OCI-LY7 (cell line): ENCODE measurements at regions not wholly inside any gene's neighbourhood (a gene's known extent, or its start where the extent isn't known, plus 50 kb on each side); places are given as distances from the start of the nearest gene placed in this dataset.

Source experiments
- BruUV-seq: library from RNA; stranded (reverse); fragments of 400-500 nt; replicated peaks from 2 replicates; lab custom pipeline; 2021; lab: Mats Ljungman, UMichigan
- CTCF ChIA-PET: fragments of 300-600 bp; sonication (Branson Sonifier 250); formaldehyde crosslinking; loops from one replicate; lab custom pipeline; 2022; ENCODE audit warnings: antibody characterized with exemption; ENCODE audit not compliant: unreplicated experiment; lab: Charles Lee
- POLR2A ChIA-PET: fragments of 300-600 bp; sonication (Branson Sonifier 250); formaldehyde crosslinking; loops from one replicate; lab custom pipeline; 2022; ENCODE audit warnings: antibody characterized with exemption; lab: Charles Lee
- DNase-seq: peaks from one replicate; pipeline ENCODE4 v3.0.0-alpha.2; 2015; ENCODE audit warnings: low spot score
- H2AFZ ChIP-seq: fragments of 200-600 bp; sonication (generic), shearing (Covaris generic); 2 replicates; pipeline ENCODE4 v1.6.1; 2014; ENCODE audit warnings: mild to moderate bottlenecking, antibody characterized with exemption, low read length, moderate library complexity
- H3K27ac ChIP-seq: fragments of 200-600 bp; sonication (generic); 2 replicates; pipeline ENCODE4 v1.5.1; 2014; ENCODE audit warnings: mixed run types, low read depth, mild to moderate bottlenecking, moderate library complexity, low read length, inconsistent platforms; ENCODE audit not compliant: poor library complexity, severe bottlenecking
- H3K36me3 ChIP-seq: fragments of 200-600 bp; sonication (generic); 2 replicates; pipeline ENCODE4 v1.6.1; 2014; ENCODE audit warnings: mild to moderate bottlenecking, antibody characterized with exemption, low read length, moderate library complexity, mixed read lengths; ENCODE audit not compliant: insufficient read depth
- H3K4me1 ChIP-seq: fragments of 200-600 bp; sonication (generic); 2 replicates; pipeline ENCODE4 v1.5.1; 2014; ENCODE audit warnings: mild to moderate bottlenecking, low read length; ENCODE audit not compliant: insufficient read depth, poor library complexity, severe bottlenecking
- H3K4me2 ChIP-seq: fragments of 200-600 bp; sonication (generic); 2 replicates; pipeline ENCODE4 v1.6.1; 2014; ENCODE audit warnings: mild to moderate bottlenecking, low read length
- H3K4me3 ChIP-seq: fragments of 200-600 bp; sonication (generic); 2 replicates; pipeline ENCODE4 v1.5.1; 2014; ENCODE audit warnings: mild to moderate bottlenecking, low read depth, low read length; ENCODE audit not compliant: poor library complexity, severe bottlenecking
- H3K79me2 ChIP-seq: fragments of 200-600 bp; sonication (generic); 2 replicates; pipeline ENCODE4 v1.6.1; 2016; ENCODE audit warnings: low read depth, mild to moderate bottlenecking, low read length, moderate library complexity, mixed read lengths; ENCODE audit not compliant: insufficient read depth
- H3K9me2 ChIP-seq: fragments of 200-600 bp; sonication (generic); 2 replicates; pipeline ENCODE4 v1.6.1; 2016; ENCODE audit warnings: mild to moderate bottlenecking, low read length, mixed read lengths; ENCODE audit not compliant: insufficient read depth
- H3K9me3 ChIP-seq: fragments of 200-600 bp; sonication (generic); 2 replicates; pipeline ENCODE4 v1.6.1; 2014; ENCODE audit warnings: mild to moderate bottlenecking, mixed run types, low read length, mixed read lengths
- H4K20me1 ChIP-seq: fragments of 200-600 bp; sonication (generic); 2 replicates; pipeline ENCODE4 v1.6.1; 2014; ENCODE audit warnings: mild to moderate bottlenecking, antibody characterized with exemption, low read length, moderate library complexity, mixed read lengths; ENCODE audit not compliant: insufficient read depth
- CTCF ChIP-seq: fragments of 200-600 bp; sonication (generic); conservative IDR thresholded peaks from 2 replicates; pipeline ENCODE4 v1.5.1; 2014; ENCODE audit warnings: mild to moderate bottlenecking, antibody characterized with exemption, low read length, moderate library complexity, mixed read lengths
- EZH2phosphoT487 ChIP-seq: fragments of 200-600 bp; sonication (generic); IDR thresholded peaks from 2 replicates; pipeline ENCODE4 v1.6.1; 2018; ENCODE audit warnings: low read depth, borderline replicate concordance, mild to moderate bottlenecking, mixed run types, antibody characterized with exemption, low read length, moderate library complexity, mixed read lengths
- intact Hi-C: fragments of 100-400 bp; cut with micrococcal nuclease; formaldehyde crosslinking; loops from one replicate; pipeline ENCODE4 v1.10.0; 2022; ENCODE audit not compliant: unreplicated experiment

- POLR2A ChIA-PET: no interaction called here
- CTCF ChIA-PET: no interaction called here
- H2AFZ ChIP-seq: no peak overlapping the region
- no peaks in the 10 kb centered on the region for H3K4me1 ChIP-seq
- DNase-seq: no peak
- H3K9me2 ChIP-seq: no peaks in the 10 kb centered on the region
- TF ChIP-seq CTCF (no peak), EZH2phosphoT487 (no peak)
- intact Hi-C loops: loop anchor here (5.0 kb wide), 1 partner anchor 491 kb away; no protein-coding TSS in a partner anchor
- no TSS peak for BruUV-seq
- H4K20me1 ChIP-seq: no peaks in the 10 kb centered on the region
- no peaks in the 10 kb centered on the region for H3K36me3 ChIP-seq
- H3K79me2 ChIP-seq: no peaks in the 10 kb centered on the region
- no peak overlapping the region for H3K27ac ChIP-seq
- no peaks in the 10 kb centered on the region for H3K9me3 ChIP-seq
- no peak overlapping the region for H3K4me3 ChIP-seq
- H3K4me2 ChIP-seq: no peak overlapping the region
Measured at GRCh38 chr4:14596437-14596836, 405.8 kb upstream of the CPEB2 start.

GRCh38 chr4:14596904-14597303, 405.4 kb upstream of the CPEB2 start:
- DNase-seq: no peak
- Histone ChIP-seq H2AFZ (no peak overlapping the region), H3K4me2 (no peak overlapping the region), H3K9me2 (no peaks in the 10 kb centered on the region), H3K4me1 (no peaks in the 10 kb centered on the region), H4K20me1 (no peaks in the 10 kb centered on the region), H3K4me3 (no peak overlapping the region), H3K27ac (no peak overlapping the region), H3K36me3 (no peaks in the 10 kb centered on the region), H3K79me2 (no peaks in the 10 kb centered on the region), H3K9me3 (no peaks in the 10 kb centered on the region)
- ChIA-PET POLR2A (no interaction called here), CTCF (no interaction called here)
- BruUV-seq: no TSS peak
- intact Hi-C loops: loop anchor here (5.0 kb wide), 1 partner anchor 490 kb away; no protein-coding TSS in a partner anchor
- TF ChIP-seq EZH2phosphoT487 (no peak), CTCF (no peak)

GRCh38 chr4:14602206-14602605, 400.1 kb upstream of the CPEB2 start:
- Histone ChIP-seq H3K27ac (no peak overlapping the region), H3K4me3 (no peak overlapping the region), H3K4me1 (no peaks in the 10 kb centered on the region), H2AFZ (no peak overlapping the region), H3K9me3 (no peaks in the 10 kb centered on the region), H3K36me3 (no peaks in the 10 kb centered on the region), H3K9me2 (no peaks in the 10 kb centered on the region), H3K4me2 (no peak overlapping the region), H4K20me1 (no peaks in the 10 kb centered on the region), H3K79me2 (no peaks in the 10 kb centered on the region)
- CTCF ChIA-PET: no interaction called here
- POLR2A ChIA-PET: no interaction called here
- no TSS peak for BruUV-seq
- no peak for DNase-seq
- intact Hi-C loops: no loop called here
- TF ChIP-seq EZH2phosphoT487 (no peak), CTCF (no peak)
